ENCODE measurements at regions not wholly inside any gene's neighbourhood (a gene's known extent, or its start where the extent isn't known, plus 50 kb on each side); places are given as distances from the start of the nearest gene placed in this dataset.

DNA sequence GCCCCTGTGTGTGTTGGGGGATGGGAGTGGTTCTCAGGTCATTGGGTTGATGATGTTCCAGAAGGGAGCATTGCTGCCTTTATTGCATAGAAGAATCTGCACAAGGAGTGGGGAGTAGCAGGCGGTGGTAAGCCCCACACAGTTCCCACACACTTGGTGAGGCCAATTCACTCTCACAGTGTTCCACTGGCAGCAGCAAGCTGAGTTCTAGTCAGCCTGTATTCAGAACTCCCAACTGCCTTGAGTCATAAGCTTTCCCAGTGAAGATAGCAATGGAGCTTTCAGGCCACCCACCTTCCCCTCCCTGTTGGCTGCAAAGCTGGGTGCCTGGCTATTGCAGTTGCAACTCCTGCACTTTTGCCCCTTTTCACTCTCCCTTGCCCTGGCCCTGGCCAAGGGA is 181.1 kb upstream of the RBMS3 start:
- H3K4me1 ChIP-seq (replicated peaks in 1 of 4; ENCODE audit: control insufficient read depth in 3 of 4, insufficient read depth in 4 of 4, low read length in 3 of 4): no peaks in the 10 kb centered on the region
- no peak overlapping the region for H3K56ac ChIP-seq (replicated peaks; ENCODE audit: insufficient read length, low read depth, low read length)
- H3K4me2 ChIP-seq (ENCODE audit: insufficient read depth in 1 of 2, low read depth in 2 of 2, low read length in 2 of 2): no peak overlapping the region
- no peak overlapping the region for H3K4me3 ChIP-seq (ENCODE audit: extremely low read depth in 1 of 4, insufficient read depth in 2 of 4, low read depth in 3 of 4, low read length in 4 of 4)
- no peak overlapping the region for H3K14ac ChIP-seq (ENCODE audit: insufficient read length)
- H3K23ac ChIP-seq (ENCODE audit: insufficient read length): no peak overlapping the region
- no peak overlapping the region for H2BK15ac ChIP-seq (ENCODE audit: low read length)
- H3K18ac ChIP-seq (ENCODE audit: extremely low read depth, low read length): no peak overlapping the region
- H3K27ac ChIP-seq (ENCODE audit: low read depth, low read length): no peak overlapping the region
- peak overlapping the region; percentile 57; the same call in 1 of the 2 replicates for H2BK20ac ChIP-seq (ENCODE audit: low read length)
- ChIA-PET POLR2A (ENCODE audit: partially characterized antibody) (no interaction called here), CTCF (ENCODE audit: partially characterized antibody) (no interaction called here)
- no peak overlapping the region for H2AFZ ChIP-seq (ENCODE audit: low read length)
- H2BK120ac ChIP-seq (replicated peaks; ENCODE audit: low read depth, low read length): no peak overlapping the region
- no peak overlapping the region; the same call in 1 of the 2 replicates for H2AK5ac ChIP-seq (ENCODE audit: low read depth, low read length)
- no peaks in the 10 kb centered on the region for H3K9me3 ChIP-seq (ENCODE audit: insufficient read depth in 2 of 2, low read depth in 1 of 2, low read length in 1 of 2)
- H4K5ac ChIP-seq (ENCODE audit: insufficient read length, low read depth, low read length): no peak overlapping the region
- no peaks in the 10 kb centered on the region for H3K36me3 ChIP-seq (ENCODE audit: control insufficient read depth in 2 of 4, insufficient read depth in 4 of 4, low read length in 3 of 4)
- H3K27me3 ChIP-seq (replicated peaks in 1 of 4; ENCODE audit: control insufficient read depth in 3 of 4, extremely low read depth in 1 of 4, insufficient read depth in 3 of 4, low read length in 3 of 4): no peaks in the 10 kb centered on the region
- WGBS, 2 experiments (ENCODE audit: extremely low coverage in 1 of 2, insufficient coverage in 1 of 2, insufficient read length in 1 of 2, insufficient replicate concordance in 2 of 2, low coverage in 1 of 2, low lambda C conversion rate in 2 of 2, missing lambda C conversion rate in 1 of 2): 83% methylated on average over 1 of the region's 1 CpG; no CpG with 5 or more reads in 1 of the 2 experiments
- DNase-seq (ENCODE audit: low read depth in 1 of 2, low spot score in 2 of 2) (no peak), FAIRE-seq (no peak)
- H3K23me2 ChIP-seq (ENCODE audit: low read depth, low read length): no peaks in the 10 kb centered on the region
- no peaks in the 10 kb centered on the region for H3K79me2 ChIP-seq (ENCODE audit: control insufficient read depth in 1 of 2, insufficient read depth in 2 of 2, low read length in 2 of 2)
- no peak overlapping the region for H2BK12ac ChIP-seq (ENCODE audit: low read depth, low read length)
- H4K8ac ChIP-seq (ENCODE audit: extremely low read depth, insufficient read depth, low read length): 0 out of 2 replicates have a peak overlapping the region, but pooled peaks have one; percentile 31
- H3K79me1 ChIP-seq (ENCODE audit: low read depth, low read length): no peaks in the 10 kb centered on the region
- H4K91ac ChIP-seq (replicated peaks; ENCODE audit: insufficient read length, low read length): no peak overlapping the region
- no peak overlapping the region for H3K9ac ChIP-seq (replicated peaks in 1 of 4; ENCODE audit: extremely low read depth in 1 of 4, low read depth in 3 of 4, low read length in 3 of 4)
- H3K4ac ChIP-seq (replicated peaks; ENCODE audit: insufficient read length, low read depth, low read length): no peak overlapping the region
- no peaks in the 10 kb centered on the region for H4K20me1 ChIP-seq (replicated peaks in 1 of 2; ENCODE audit: control insufficient read depth in 1 of 2, insufficient read depth in 2 of 2, low read length in 2 of 2)
- H2BK5ac ChIP-seq (ENCODE audit: low read depth, low read length): no peak overlapping the region
- TF ChIP-seq RFX5 (IDR thresholded peaks at IDR 0.05; ENCODE audit: borderline replicate concordance, low read depth, low read length) (no peak), NANOG (IDR thresholded peaks at IDR 0.05; ENCODE audit: insufficient read depth, low read depth, low read length, poor library complexity, severe bottlenecking) (no peak), PHF8 (conservative IDR thresholded peaks at IDR 0.05; ENCODE audit: low read depth, low read length) (no peak), CTBP2 (IDR thresholded peaks at IDR 0.05; ENCODE audit: borderline replicate concordance, insufficient read depth, insufficient read length, low read length) (no peak), HDAC2 (IDR thresholded peaks at IDR 0.05; ENCODE audit: borderline replicate concordance in 1 of 2, low read depth in 2 of 2, low read length in 2 of 2) (no peak)

All from H1 (cell line).